H1 (cell line): ENCODE measurements at regions not wholly inside any gene's neighbourhood (a gene's known extent, or its start where the extent isn't known, plus 50 kb on each side); places are given as distances from the start of the nearest gene placed in this dataset.

Experiments
- MAFK ChIP-seq: IDR thresholded peaks from 2 replicates; pipeline ENCODE4 v1.6.1; 2012; ENCODE audit warnings: low read depth, mild to moderate bottlenecking, improper control_type of control experiment, low read length
- POLR2A ChIP-seq, 2 experiments: IDR thresholded peaks; 1 replicate in 1 of 2; 2 replicates in 1 of 2; pipeline ENCODE4 v1.6.1; 2011; ENCODE audit warnings: low read depth in 2 of 2, low read length in 2 of 2, mild to moderate bottlenecking in 2 of 2; ENCODE audit errors: control extremely low read depth in 1 of 2
- RFX5 ChIP-seq: IDR thresholded peaks from 2 replicates; pipeline ENCODE4 v1.6.1; 2011; ENCODE audit warnings: low read depth, low read length, improper control_type of control experiment, borderline replicate concordance
- SP4 ChIP-seq: IDR thresholded peaks from 2 replicates; pipeline ENCODE4 v1.6.1; 2012; ENCODE audit warnings: low read length, inconsistent platforms
- TAF7 ChIP-seq: optimal IDR thresholded peaks from 2 replicates; pipeline ENCODE3; 2011; ENCODE audit warnings: low read depth, mild to moderate bottlenecking, inconsistent platforms, low read length, moderate library complexity, borderline replicate concordance

DNA sequence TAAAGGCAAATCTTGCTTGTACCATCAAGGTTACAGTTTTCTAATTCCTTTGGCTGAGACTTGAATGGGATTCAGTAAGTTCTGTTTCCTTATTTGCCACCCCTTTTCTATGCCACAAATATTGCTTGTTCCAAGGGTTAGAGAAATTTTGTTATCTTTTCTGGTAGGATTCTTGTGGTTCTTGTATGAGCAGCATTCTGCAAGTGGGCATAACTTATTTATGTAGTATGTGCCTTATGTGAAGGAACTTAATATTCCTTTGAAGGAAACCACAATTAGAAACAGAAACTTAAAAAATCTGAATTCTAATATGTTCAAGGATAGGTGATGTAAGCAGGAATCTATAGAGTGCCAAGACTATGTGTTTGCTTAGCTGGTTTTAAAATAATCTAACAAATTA lies 53.1 kb upstream of the TSPAN5 start (continued):
- TF ChIP-seq TAF7: no peak
- TF ChIP-seq RFX5: no peak
- no peak for TF ChIP-seq MAFK
- no peak for TF ChIP-seq POLR2A (IDR thresholded peaks at IDR 0.05; ENCODE audit: control extremely low read depth in 1 of 2, low read depth in 2 of 2, low read length in 2 of 2)
- TF ChIP-seq SP4: no peak
